ENCODE measurements at regions not wholly inside any gene's neighbourhood (a gene's known extent, or its start where the extent isn't known, plus 50 kb on each side); places are given as distances from the start of the nearest gene placed in this dataset.

- Histone ChIP-seq H3K36me3 (ENCODE audit: control insufficient read depth, insufficient read depth, low read length) (no peaks in the 10 kb centered on the region), H3K4me3 (ENCODE audit: low read depth, low read length) (no peak overlapping the region), H3K27me3 (ENCODE audit: control insufficient read depth, insufficient read depth, low read length) (no peaks in the 10 kb centered on the region)
- TF ChIP-seq CTCF (IDR thresholded peaks at IDR 0.05; ENCODE audit: insufficient read depth, low read length, severe bottlenecking): no peak
- no peak for DNase-seq (ENCODE audit: low read depth)
- no peak for FAIRE-seq
Observed at GRCh38 chr3:82103241-82103640, 341.8 kb upstream of the GBE1 start.

- H3K27me3 ChIP-seq (ENCODE audit: control insufficient read depth, insufficient read depth, low read length): no peaks in the 10 kb centered on the region
- FAIRE-seq (no peak), DNase-seq (ENCODE audit: low read depth) (peak; percentile 95)
Observed at GRCh38 chr3:82100378-82100777, 338.9 kb upstream of the GBE1 start.

GRCh38 chr3:82093641-82094040 lies 332.2 kb upstream of the GBE1 start:
- Histone ChIP-seq H3K27me3 (ENCODE audit: control insufficient read depth, insufficient read depth, low read length) (no peaks in the 10 kb centered on the region), H3K36me3 (ENCODE audit: control insufficient read depth, insufficient read depth, low read length) (no peaks in the 10 kb centered on the region), H3K4me3 (ENCODE audit: low read depth, low read length) (no peak overlapping the region)
- no peak for FAIRE-seq
- DNase-seq (ENCODE audit: low read depth): no peak
- TF ChIP-seq CTCF (IDR thresholded peaks at IDR 0.05; ENCODE audit: insufficient read depth, low read length, severe bottlenecking): no peak

More at GRCh38 chr3:82100378-82100777, 338.9 kb upstream of the GBE1 start:
- H3K36me3 ChIP-seq (ENCODE audit: control insufficient read depth, insufficient read depth, low read length): no peaks in the 10 kb centered on the region
- H3K4me3 ChIP-seq (ENCODE audit: low read depth, low read length): no peak overlapping the region
- no peak for TF ChIP-seq CTCF (IDR thresholded peaks at IDR 0.05; ENCODE audit: insufficient read depth, low read length, severe bottlenecking)

- TF ChIP-seq CTCF (IDR thresholded peaks at IDR 0.05; ENCODE audit: insufficient read depth, low read length, severe bottlenecking): no peak
- H3K27me3 ChIP-seq (ENCODE audit: control insufficient read depth, insufficient read depth, low read length): no peaks in the 10 kb centered on the region
- no peaks in the 10 kb centered on the region for H3K36me3 ChIP-seq (ENCODE audit: control insufficient read depth, insufficient read depth, low read length)
- no peak for DNase-seq (ENCODE audit: low read depth)
- FAIRE-seq: no peak
- H3K4me3 ChIP-seq (ENCODE audit: low read depth, low read length): no peak overlapping the region
Observed at GRCh38 chr3:82088749-82089148, 327.3 kb upstream of the GBE1 start.

- Histone ChIP-seq H3K4me3 (ENCODE audit: low read depth, low read length) (no peak overlapping the region), H3K36me3 (ENCODE audit: control insufficient read depth, insufficient read depth, low read length) (no peaks in the 10 kb centered on the region), H3K27me3 (ENCODE audit: control insufficient read depth, insufficient read depth, low read length) (no peaks in the 10 kb centered on the region)
- DNase-seq (ENCODE audit: low read depth) (peak; percentile 94), FAIRE-seq (no peak)
- TF ChIP-seq CTCF (IDR thresholded peaks at IDR 0.05; ENCODE audit: insufficient read depth, low read length, severe bottlenecking): no peak
Observed at GRCh38 chr3:82087958-82088357, 326.5 kb upstream of the GBE1 start.

- Histone ChIP-seq H3K36me3 (ENCODE audit: control insufficient read depth, insufficient read depth, low read length) (no peaks in the 10 kb centered on the region), H3K4me3 (ENCODE audit: low read depth, low read length) (no peak overlapping the region), H3K27me3 (ENCODE audit: control insufficient read depth, insufficient read depth, low read length) (no peaks in the 10 kb centered on the region)
- DNase-seq (ENCODE audit: low read depth) (no peak), FAIRE-seq (no peak)
- TF ChIP-seq CTCF (IDR thresholded peaks at IDR 0.05; ENCODE audit: insufficient read depth, low read length, severe bottlenecking): no peak
Observed at GRCh38 chr3:82085851-82086475, 324.5 kb upstream of the GBE1 start.

Measured in bronchial epithelial cell (primary cell).